Stimulated activated naive CD8-positive, alpha-beta T cell treated with anti-CD3 and anti-CD28 coated beads, Interleukin-15, Interleukin-2, amounts not matched to agents 100 ng/mL and 50 ng/mL, for 24 hours (primary cell): ENCODE measurements at regions not wholly inside any gene's neighbourhood (a gene's known extent, or its start where the extent isn't known, plus 50 kb on each side); places are given as distances from the start of the nearest gene placed in this dataset.
"Not testable (repeated sequence)": the region's sequence is repeated elsewhere in the genome, so short reads cannot be mapped to it uniquely, and the experiment has no call there.

Experiments used
- H3K27ac Mint-ChIP-seq: one replicate; pipeline ENCODE4 v1.8.0; 2021; ENCODE audit warnings: mild to moderate bottlenecking, mixed read lengths
- H3K27me3 Mint-ChIP-seq: one replicate; pipeline ENCODE4 v1.8.0; 2021; ENCODE audit warnings: mixed read lengths
- H3K36me3 Mint-ChIP-seq: one replicate; pipeline ENCODE4 v1.8.0; 2021; ENCODE audit warnings: low read depth, mixed read lengths
- H3K4me1 Mint-ChIP-seq: one replicate; pipeline ENCODE4 v1.8.0; 2021; ENCODE audit warnings: low read depth, mixed read lengths
- H3K4me3 Mint-ChIP-seq: one replicate; pipeline ENCODE4 v1.8.0; 2021; ENCODE audit warnings: mild to moderate bottlenecking, mixed read lengths
- H3K9me3 Mint-ChIP-seq: one replicate; pipeline ENCODE4 v1.8.0; 2021; ENCODE audit warnings: mixed read lengths

GRCh38 chr21:28177124-28177523 is 815.6 kb downstream of the LTN1 start:
- Mint-ChIP-seq H3K9me3 (peaks cover 6% of the 10 kb centered on the region), H3K27ac (no peak overlapping the region), H3K4me1 (no peaks in the 10 kb centered on the region), H3K4me3 (no peak overlapping the region), H3K27me3 (no peaks in the 10 kb centered on the region), H3K36me3 (no peaks in the 10 kb centered on the region)

- H3K4me1 Mint-ChIP-seq, result no peaks in the 10 kb centered on the region
Observed at GRCh38 chr21:28174701-28175100, 818.0 kb downstream of the LTN1 start.

GRCh38 chr21:28174006-28174405 is 818.7 kb downstream of the LTN1 start:
- Mint-ChIP-seq H3K27ac (no peak overlapping the region), H3K36me3 (no peaks in the 10 kb centered on the region), H3K27me3 (no peaks in the 10 kb centered on the region), H3K9me3 (peaks cover 6% of the 10 kb centered on the region), H3K4me1 (no peaks in the 10 kb centered on the region), H3K4me3 (no peak overlapping the region)

More at GRCh38 chr21:28174701-28175100, 818.0 kb downstream of the LTN1 start:
- no peak overlapping the region for H3K4me3 Mint-ChIP-seq
- H3K36me3 Mint-ChIP-seq, result no peaks in the 10 kb centered on the region
- H3K27me3 Mint-ChIP-seq, result no peaks in the 10 kb centered on the region
- no peak overlapping the region for H3K27ac Mint-ChIP-seq
- peaks cover 6% of the 10 kb centered on the region for H3K9me3 Mint-ChIP-seq

GRCh38 chr21:28172376-28172775 is 820.3 kb downstream of the LTN1 start:
- no peaks in the 10 kb centered on the region for H3K27me3 Mint-ChIP-seq
- H3K9me3 Mint-ChIP-seq, result peaks cover 6% of the 10 kb centered on the region
- H3K27ac Mint-ChIP-seq, result no peak overlapping the region

GRCh38 chr21:28167366-28167765 is 825.3 kb downstream of the LTN1 start:
- Mint-ChIP-seq H3K27me3 (no peaks in the 10 kb centered on the region), H3K9me3 (no peaks in the 10 kb centered on the region), H3K4me3 (no peak overlapping the region), H3K36me3 (no peaks in the 10 kb centered on the region), H3K4me1 (no peaks in the 10 kb centered on the region), H3K27ac (no peak overlapping the region)

More at GRCh38 chr21:28172376-28172775, 820.3 kb downstream of the LTN1 start:
- H3K4me3 Mint-ChIP-seq, result no peak overlapping the region
- H3K4me1 Mint-ChIP-seq, result no peaks in the 10 kb centered on the region
- H3K36me3 Mint-ChIP-seq, result no peaks in the 10 kb centered on the region

- H3K27ac Mint-ChIP-seq, H3K27me3 Mint-ChIP-seq, H3K4me1 Mint-ChIP-seq, H3K36me3 Mint-ChIP-seq, H3K9me3 Mint-ChIP-seq, H3K4me3 Mint-ChIP-seq: not testable (repeated sequence)
Observed at GRCh38 chr21:28164519-28164918, 828.2 kb downstream of the LTN1 start.

GRCh38 chr21:28162052-28162451 is 830.6 kb downstream of the LTN1 start:
- H3K9me3 Mint-ChIP-seq, result not testable (repeated sequence)

GRCh38 chr21:28160378-28160777 is 832.3 kb downstream of the LTN1 start:
- H3K9me3 Mint-ChIP-seq, result no peaks in the 10 kb centered on the region
- H3K4me1 Mint-ChIP-seq, result no peaks in the 10 kb centered on the region
- H3K27me3 Mint-ChIP-seq, result no peaks in the 10 kb centered on the region
- no peaks in the 10 kb centered on the region for H3K36me3 Mint-ChIP-seq
- no peak overlapping the region for H3K27ac Mint-ChIP-seq
- H3K4me3 Mint-ChIP-seq, result no peak overlapping the region

More at GRCh38 chr21:28162052-28162451, 830.6 kb downstream of the LTN1 start:
- not testable (repeated sequence) for H3K4me1 Mint-ChIP-seq, H3K27ac Mint-ChIP-seq, H3K27me3 Mint-ChIP-seq, H3K36me3 Mint-ChIP-seq, H3K4me3 Mint-ChIP-seq

GRCh38 chr21:28159396-28159795 is 833.3 kb downstream of the LTN1 start:
- no peaks in the 10 kb centered on the region for H3K4me1 Mint-ChIP-seq
- no peaks in the 10 kb centered on the region for H3K36me3 Mint-ChIP-seq
- H3K27me3 Mint-ChIP-seq, result no peaks in the 10 kb centered on the region
- no peak overlapping the region for H3K4me3 Mint-ChIP-seq
- H3K27ac Mint-ChIP-seq, result no peak overlapping the region
- no peaks in the 10 kb centered on the region for H3K9me3 Mint-ChIP-seq

GRCh38 chr21:28156590-28156989 is 836.1 kb downstream of the LTN1 start:
- no peak overlapping the region for H3K27ac Mint-ChIP-seq
- no peak overlapping the region for H3K4me3 Mint-ChIP-seq
- H3K9me3 Mint-ChIP-seq, result no peaks in the 10 kb centered on the region
- no peaks in the 10 kb centered on the region for H3K4me1 Mint-ChIP-seq
- H3K27me3 Mint-ChIP-seq, result no peaks in the 10 kb centered on the region
- no peaks in the 10 kb centered on the region for H3K36me3 Mint-ChIP-seq

- no peak overlapping the region for H3K27ac Mint-ChIP-seq
- no peaks in the 10 kb centered on the region for H3K27me3 Mint-ChIP-seq
- no peak overlapping the region for H3K4me3 Mint-ChIP-seq
- H3K36me3 Mint-ChIP-seq, result no peaks in the 10 kb centered on the region
- H3K9me3 Mint-ChIP-seq, result no peaks in the 10 kb centered on the region
- no peaks in the 10 kb centered on the region for H3K4me1 Mint-ChIP-seq
Observed at GRCh38 chr21:28154121-28154520, 838.6 kb downstream of the LTN1 start.

GRCh38 chr21:28152732-28153131 is 839.9 kb downstream of the LTN1 start:
- Mint-ChIP-seq H3K36me3 (no peaks in the 10 kb centered on the region), H3K4me1 (no peaks in the 10 kb centered on the region), H3K9me3 (no peaks in the 10 kb centered on the region), H3K4me3 (no peak overlapping the region), H3K27me3 (no peaks in the 10 kb centered on the region), H3K27ac (no peak overlapping the region)

- H3K9me3 Mint-ChIP-seq, result no peaks in the 10 kb centered on the region
- H3K4me3 Mint-ChIP-seq, result no peak overlapping the region
- no peak overlapping the region for H3K27ac Mint-ChIP-seq
- no peaks in the 10 kb centered on the region for H3K27me3 Mint-ChIP-seq
- no peaks in the 10 kb centered on the region for H3K36me3 Mint-ChIP-seq
- no peaks in the 10 kb centered on the region for H3K4me1 Mint-ChIP-seq
Observed at GRCh38 chr21:28151758-28152157, 840.9 kb downstream of the LTN1 start.

- no peak overlapping the region for H3K4me3 Mint-ChIP-seq
- no peaks in the 10 kb centered on the region for H3K36me3 Mint-ChIP-seq
- no peak overlapping the region for H3K27ac Mint-ChIP-seq
Observed at GRCh38 chr21:28150778-28151177, 841.9 kb downstream of the LTN1 start.

GRCh38 chr21:28148400-28149064 is 844.1 kb downstream of the LTN1 start:
- H3K4me3 Mint-ChIP-seq, result no peak overlapping the region
- H3K4me1 Mint-ChIP-seq, result no peaks in the 10 kb centered on the region
- no peaks in the 10 kb centered on the region for H3K27me3 Mint-ChIP-seq

More at GRCh38 chr21:28150778-28151177, 841.9 kb downstream of the LTN1 start:
- no peaks in the 10 kb centered on the region for H3K4me1 Mint-ChIP-seq
- H3K27me3 Mint-ChIP-seq, result no peaks in the 10 kb centered on the region
- H3K9me3 Mint-ChIP-seq, result no peaks in the 10 kb centered on the region

GRCh38 chr21:28144653-28145052 is 848.0 kb downstream of the LTN1 start:
- Mint-ChIP-seq H3K27ac (no peak overlapping the region), H3K27me3 (no peaks in the 10 kb centered on the region), H3K4me3 (no peak overlapping the region), H3K9me3 (no peaks in the 10 kb centered on the region), H3K4me1 (no peaks in the 10 kb centered on the region), H3K36me3 (no peaks in the 10 kb centered on the region)

More at GRCh38 chr21:28148400-28149064, 844.1 kb downstream of the LTN1 start:
- no peaks in the 10 kb centered on the region for H3K36me3 Mint-ChIP-seq
- no peaks in the 10 kb centered on the region for H3K9me3 Mint-ChIP-seq
- H3K27ac Mint-ChIP-seq, result no peak overlapping the region
